GM18499 (cell line): ENCODE measurements at regions not wholly inside any gene's neighbourhood (a gene's known extent, or its start where the extent isn't known, plus 50 kb on each side); places are given as distances from the start of the nearest gene placed in this dataset.
"Not testable (repeated sequence)": the region's sequence is repeated elsewhere in the genome, so short reads cannot be mapped to it uniquely, and the experiment has no call there.

Experiments used
- ATAC-seq: cut with Tn5 transposase; IDR thresholded peaks from one replicate; pipeline ENCODE4 v1.9.1; 2021; ENCODE audit warnings: moderate number of reproducible peaks; ENCODE audit not compliant: insufficient read depth, unreplicated experiment

GRCh38 chrX:7409866-7410265 lies 261.9 kb upstream of the PUDP start:
- no peak for ATAC-seq

- no peak for ATAC-seq
These were observed 251.4 kb upstream of the PUDP start for GRCh38 chrX:7399373-7399772.

GRCh38 chrX:7390441-7390840 lies 242.5 kb upstream of the PUDP start:
- no peak for ATAC-seq

- no peak for ATAC-seq
These were observed 241.6 kb upstream of the PUDP start for GRCh38 chrX:7389576-7389975.

GRCh38 chrX:7385131-7385530 lies 237.2 kb upstream of the PUDP start:
- ATAC-seq = no peak

GRCh38 chrX:7378406-7378805 lies 230.5 kb upstream of the PUDP start:
- no peak for ATAC-seq

- no peak for ATAC-seq
These were observed 225.0 kb upstream of the PUDP start for GRCh38 chrX:7372825-7373525.

- ATAC-seq = no peak
These were observed 214.2 kb upstream of the PUDP start for GRCh38 chrX:7362111-7362510.

- ATAC-seq = no peak
These were observed 204.0 kb upstream of the PUDP start for GRCh38 chrX:7351926-7352325.

GRCh38 chrX:7347465-7347864 lies 199.5 kb upstream of the PUDP start:
- ATAC-seq = no peak

- ATAC-seq = no peak
These were observed 198.1 kb upstream of the PUDP start for GRCh38 chrX:7346021-7346420.

- ATAC-seq = no peak
These were observed 195.2 kb upstream of the PUDP start for GRCh38 chrX:7343181-7343580.

GRCh38 chrX:7335816-7336362 lies 187.9 kb upstream of the PUDP start:
- ATAC-seq = not testable (repeated sequence)

- ATAC-seq = no peak
These were observed 186.4 kb upstream of the PUDP start for GRCh38 chrX:7334253-7334935.

- no peak for ATAC-seq
These were observed 183.2 kb upstream of the PUDP start for GRCh38 chrX:7330971-7331746.

- ATAC-seq = no peak
These were observed 182.6 kb upstream of the PUDP start for GRCh38 chrX:7330556-7330955.

- ATAC-seq = no peak
These were observed 170.7 kb upstream of the PUDP start for GRCh38 chrX:7318661-7319060.

- no peak for ATAC-seq
These were observed 170.3 kb upstream of the PUDP start for GRCh38 chrX:7318241-7318640.

GRCh38 chrX:7316887-7317286 lies 168.9 kb upstream of the PUDP start:
- no peak for ATAC-seq

- ATAC-seq = no peak
These were observed 168.3 kb upstream of the PUDP start for GRCh38 chrX:7316280-7316679.

GRCh38 chrX:7314425-7314824 lies 166.5 kb upstream of the PUDP start:
- no peak for ATAC-seq
